CD4-positive, alpha-beta memory T cell (primary cell): ENCODE measurements at regions not wholly inside any gene's neighbourhood (a gene's known extent, or its start where the extent isn't known, plus 50 kb on each side); places are given as distances from the start of the nearest gene placed in this dataset.
"Not testable (repeated sequence)": the region's sequence is repeated elsewhere in the genome, so short reads cannot be mapped to it uniquely, and the experiment has no call there.

ENCODE experiments used
- CTCF ChIA-PET: fragments of 350-600 bp; sonication (Branson Sonifier 250); formaldehyde crosslinking; loops from one replicate; lab custom pipeline; 2021; ENCODE audit warnings: inconsistent platforms; ENCODE audit not compliant: partially characterized antibody; lab: Charles Lee
- POLR2A ChIA-PET: fragments of 350-600 bp; sonication (Branson Sonifier 250); formaldehyde crosslinking; loops from one replicate; lab custom pipeline; 2021; ENCODE audit not compliant: partially characterized antibody; lab: Charles Lee
- DNase-seq, 5 donors: peaks; one replicate each; pipeline versions ENCODE4 v3.0.0 to v3.0.0-alpha.2; 2020 to 2022; ENCODE audit warnings: mixed read lengths in 1 of 5
- H3K27ac ChIP-seq: one replicate; pipeline ENCODE4 v1.7.0; 2013; ENCODE audit warnings: low read depth, low read length
- H3K27me3 ChIP-seq: 2 replicates; pipeline ENCODE4 v1.7.0; 2013; ENCODE audit warnings: mild to moderate bottlenecking, low read length, moderate library complexity; ENCODE audit not compliant: insufficient read depth
- H3K36me3 ChIP-seq: 2 replicates; pipeline ENCODE4 v1.7.0; 2013; ENCODE audit warnings: mild to moderate bottlenecking, low read length, moderate library complexity; ENCODE audit not compliant: insufficient read depth
- H3K4me1 ChIP-seq: 2 replicates; pipeline ENCODE4 v1.7.0; 2013; ENCODE audit warnings: mild to moderate bottlenecking, low read length, moderate library complexity; ENCODE audit not compliant: insufficient read depth
- H3K4me3 ChIP-seq, 2 donors: one replicate each; pipeline ENCODE4 v1.7.0; 2013; ENCODE audit warnings: low read length in 2 of 2, mild to moderate bottlenecking in 1 of 2
- H3K9me3 ChIP-seq, 2 donors: one replicate each; pipeline ENCODE4 v1.7.0; 2013; ENCODE audit warnings: low read length in 2 of 2, control low read depth in 1 of 2; ENCODE audit not compliant: control insufficient read depth in 1 of 2
- H3K27ac Mint-ChIP-seq, 7 donors: one replicate each; pipeline ENCODE4 v1.8.0; 2020 to 2021; ENCODE audit warnings: mixed read lengths in 7 of 7, mild to moderate bottlenecking in 6 of 7, inconsistent platforms in 3 of 7, moderate library complexity in 3 of 7
- H3K27me3 Mint-ChIP-seq, 2 donors: one replicate each; pipeline ENCODE4 v1.8.0; 2020 to 2021; ENCODE audit warnings: mixed read lengths in 2 of 2
- H3K36me3 Mint-ChIP-seq, 2 donors: one replicate each; pipeline ENCODE4 v1.8.0; 2020 to 2021; ENCODE audit warnings: mixed read lengths in 2 of 2, inconsistent platforms in 1 of 2, mild to moderate bottlenecking in 1 of 2
- H3K4me1 Mint-ChIP-seq, 4 donors: one replicate each; pipeline ENCODE4 v1.8.0; 2020 to 2021; ENCODE audit warnings: mixed read lengths in 4 of 4, mild to moderate bottlenecking in 1 of 4
- H3K4me3 Mint-ChIP-seq, 8 donors: one replicate each; pipeline ENCODE4 v1.8.0; 2020 to 2021; ENCODE audit warnings: mixed read lengths in 8 of 8, mild to moderate bottlenecking in 7 of 8, moderate library complexity in 6 of 8, inconsistent platforms in 3 of 8
- H3K9me3 Mint-ChIP-seq, 8 donors: one replicate each; pipeline ENCODE4 v1.8.0; 2020 to 2021; ENCODE audit warnings: mixed read lengths in 8 of 8, mild to moderate bottlenecking in 5 of 8, inconsistent platforms in 3 of 8, moderate library complexity in 1 of 8
- intact Hi-C: fragments of 100-400 bp; cut with micrococcal nuclease; formaldehyde crosslinking; loops from one replicate; pipeline ENCODE4 v1.15.1; 2023

DNA sequence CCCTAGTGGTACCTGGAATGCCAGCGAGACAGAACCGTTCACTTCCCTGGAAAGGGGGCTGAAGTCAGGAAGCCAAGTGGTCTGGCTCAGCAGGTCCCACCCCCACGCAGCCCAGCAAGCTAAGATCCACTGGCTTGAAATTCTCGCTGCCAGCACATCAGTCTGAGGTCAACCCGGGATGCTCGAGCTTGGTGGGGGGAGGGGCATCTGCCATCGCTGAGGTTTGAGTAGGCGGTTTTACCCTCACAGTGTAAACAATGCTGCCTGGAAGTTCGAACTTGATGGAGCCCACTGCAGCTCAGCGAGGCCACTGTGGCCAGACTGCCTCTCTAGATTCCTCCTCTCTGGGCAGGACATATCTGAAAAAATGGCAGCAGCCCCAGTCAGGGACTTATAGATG, 464.7 kb upstream of the TOM1L1 start:
- ChIA-PET CTCF (no interaction called here), POLR2A (no interaction called here)

DNA sequence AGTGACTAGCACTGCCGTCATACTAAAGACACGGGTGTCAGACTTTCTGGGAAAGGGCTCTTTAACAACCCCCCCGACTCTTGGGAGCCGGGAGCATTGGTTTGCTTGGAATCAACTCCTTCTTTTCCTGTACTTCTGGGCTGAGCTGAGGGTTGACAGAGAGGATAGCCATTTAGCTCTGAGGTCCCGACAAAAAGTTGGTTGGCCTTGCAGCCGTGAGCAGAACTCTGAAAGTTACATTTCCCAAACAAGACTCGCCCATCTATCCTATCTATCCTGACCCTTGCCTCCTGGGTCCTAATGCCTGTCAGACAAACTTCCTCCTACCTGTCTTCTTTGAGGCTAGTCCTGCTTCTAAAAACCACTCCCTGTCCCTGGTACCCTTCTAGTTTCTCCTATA, 460.8 kb upstream of the TOM1L1 start:
- intact Hi-C loops, result no loop called here
- H3K4me1 ChIP-seq, result no peaks in the 10 kb centered on the region
- ChIA-PET POLR2A (no interaction called here), CTCF (no interaction called here)
- peaks cover 0 to 21% (median 4%) of the 10 kb centered on the region in 8 donors for H3K9me3 Mint-ChIP-seq
- no peak overlapping the region for H3K4me3 Mint-ChIP-seq
- H3K36me3 Mint-ChIP-seq, result no peaks in the 10 kb centered on the region
- H3K4me3 ChIP-seq, result no peak overlapping the region
- no peak overlapping the region for H3K27ac ChIP-seq
- H3K36me3 ChIP-seq, result no peaks in the 10 kb centered on the region
- peaks cover 0 to 2% of the 10 kb centered on the region in 2 donors for H3K27me3 Mint-ChIP-seq
- no peaks in the 10 kb centered on the region for H3K4me1 Mint-ChIP-seq
- no peak overlapping the region for H3K27ac Mint-ChIP-seq
- DNase-seq, result no peak
- H3K9me3 ChIP-seq, result no peaks in the 10 kb centered on the region
- H3K27me3 ChIP-seq, result no peaks in the 10 kb centered on the region

More for the DNA sequence above, 464.7 kb upstream of the TOM1L1 start:
- no peaks in the 10 kb centered on the region for H3K27me3 ChIP-seq
- intact Hi-C loops, result no loop called here
- peaks cover 0 to 2% of the 10 kb centered on the region in 2 donors for H3K27me3 Mint-ChIP-seq
- no peaks in the 10 kb centered on the region for H3K36me3 Mint-ChIP-seq
- peaks cover 0 to 19% (median 2%) of the 10 kb centered on the region in 8 donors for H3K9me3 Mint-ChIP-seq
- no peak for DNase-seq
- no peaks in the 10 kb centered on the region for H3K9me3 ChIP-seq
- H3K4me3 Mint-ChIP-seq, result no peak overlapping the region
- no peak overlapping the region for H3K4me3 ChIP-seq
- H3K36me3 ChIP-seq, result no peaks in the 10 kb centered on the region
- no peaks in the 10 kb centered on the region for H3K4me1 ChIP-seq
- H3K27ac ChIP-seq, result no peak overlapping the region
- no peaks in the 10 kb centered on the region for H3K4me1 Mint-ChIP-seq
- H3K27ac Mint-ChIP-seq, result no peak overlapping the region

GRCh38 chr17:54451051-54451450, 449.6 kb upstream of the TOM1L1 start:
- Mint-ChIP-seq H3K4me1 (no peaks in the 10 kb centered on the region), H3K36me3 (no peaks in the 10 kb centered on the region), H3K27ac (no peak overlapping the region), H3K9me3 (peaks cover 0 to 21% (median 9%) of the 10 kb centered on the region in 8 donors), H3K27me3 (no peaks in the 10 kb centered on the region), H3K4me3 (no peak overlapping the region)
- no peak for DNase-seq
- H3K4me3 ChIP-seq, result no peak overlapping the region
- ChIA-PET POLR2A (no interaction called here), CTCF (no interaction called here)
- intact Hi-C loops, result no loop called here
- H3K4me1 ChIP-seq, result no peaks in the 10 kb centered on the region
- H3K27ac ChIP-seq, result no peak overlapping the region
- no peaks in the 10 kb centered on the region for H3K36me3 ChIP-seq
- no peaks in the 10 kb centered on the region for H3K27me3 ChIP-seq
- peaks cover 0 to 3% of the 10 kb centered on the region in 2 donors for H3K9me3 ChIP-seq

GRCh38 chr17:54452666-54453348, 447.8 kb upstream of the TOM1L1 start:
- H3K4me3 Mint-ChIP-seq, result no peak overlapping the region
- Histone ChIP-seq H3K9me3 (peaks cover 0 to 6% of the 10 kb centered on the region in 2 donors), H3K4me1 (no peaks in the 10 kb centered on the region), H3K27ac (no peak overlapping the region), H3K4me3 (no peak overlapping the region), H3K27me3 (no peaks in the 10 kb centered on the region), H3K36me3 (no peaks in the 10 kb centered on the region)
- ChIA-PET POLR2A (no interaction called here), CTCF (no interaction called here)
- H3K27ac Mint-ChIP-seq, result no peak overlapping the region
- no peak for DNase-seq
- no peaks in the 10 kb centered on the region for H3K4me1 Mint-ChIP-seq
- intact Hi-C loops, result no loop called here
- H3K9me3 Mint-ChIP-seq, result peaks cover 0 to 25% (median 11%) of the 10 kb centered on the region in 8 donors
- no peaks in the 10 kb centered on the region for H3K36me3 Mint-ChIP-seq
- no peaks in the 10 kb centered on the region for H3K27me3 Mint-ChIP-seq

- H3K4me3 ChIP-seq, result no peak overlapping the region
- H3K9me3 Mint-ChIP-seq, result peaks cover 0 to 25% (median 11%) of the 10 kb centered on the region in 8 donors
- DNase-seq, result no peak
Observed at GRCh38 chr17:54455251-54455868, 445.3 kb upstream of the TOM1L1 start.

GRCh38 chr17:54465443-54465842, 435.2 kb upstream of the TOM1L1 start:
- H3K27me3 Mint-ChIP-seq, H3K27me3 ChIP-seq, H3K36me3 ChIP-seq, H3K36me3 Mint-ChIP-seq, H3K4me3 ChIP-seq, DNase-seq, POLR2A ChIA-PET, H3K4me3 Mint-ChIP-seq, H3K4me1 ChIP-seq, intact Hi-C loops, H3K27ac ChIP-seq, H3K9me3 Mint-ChIP-seq, H3K27ac Mint-ChIP-seq, H3K9me3 ChIP-seq, CTCF ChIA-PET, H3K4me1 Mint-ChIP-seq: not testable (repeated sequence)

More at GRCh38 chr17:54455251-54455868, 445.3 kb upstream of the TOM1L1 start:
- Histone ChIP-seq H3K4me1 (no peaks in the 10 kb centered on the region), H3K27me3 (no peaks in the 10 kb centered on the region), H3K27ac (no peak overlapping the region), H3K9me3 (peaks cover 0 to 6% of the 10 kb centered on the region in 2 donors), H3K36me3 (no peaks in the 10 kb centered on the region)
- intact Hi-C loops, result no loop called here
- ChIA-PET POLR2A (no interaction called here), CTCF (no interaction called here)
- Mint-ChIP-seq H3K4me3 (no peak overlapping the region), H3K27ac (no peak overlapping the region), H3K27me3 (no peaks in the 10 kb centered on the region), H3K36me3 (no peaks in the 10 kb centered on the region), H3K4me1 (no peaks in the 10 kb centered on the region)

- peaks cover 0 to 9% (median 0%) of the 10 kb centered on the region in 8 donors for H3K9me3 Mint-ChIP-seq
- no peaks in the 10 kb centered on the region for H3K4me1 Mint-ChIP-seq
- ChIA-PET CTCF (no interaction called here), POLR2A (no interaction called here)
- H3K36me3 ChIP-seq, result no peaks in the 10 kb centered on the region
- H3K27ac Mint-ChIP-seq, result no peak overlapping the region
- no peaks in the 10 kb centered on the region for H3K27me3 ChIP-seq
- no peak overlapping the region for H3K4me3 Mint-ChIP-seq
- H3K4me3 ChIP-seq, result no peak overlapping the region
- H3K36me3 Mint-ChIP-seq, result no peaks in the 10 kb centered on the region
- H3K4me1 ChIP-seq, result no peaks in the 10 kb centered on the region
- no peak for DNase-seq
- no peak overlapping the region for H3K27ac ChIP-seq
- no peaks in the 10 kb centered on the region for H3K27me3 Mint-ChIP-seq
- no peaks in the 10 kb centered on the region for H3K9me3 ChIP-seq
- intact Hi-C loops, result no loop called here
Observed at GRCh38 chr17:54466875-54467274, 433.8 kb upstream of the TOM1L1 start.
